IMR-90 (cell line): ENCODE measurements at regions not wholly inside any gene's neighbourhood (a gene's known extent, or its start where the extent isn't known, plus 50 kb on each side); places are given as distances from the start of the nearest gene placed in this dataset.

Experiments used
- ATAC-seq: fragments of 200-7000 bp; cut with Tn5 transposase; 2 replicates; pipeline ENCODE4 v1.9.1; 2020; ENCODE audit warnings: low read depth, mild to moderate bottlenecking, moderate library complexity
- BruUV-seq: library from RNA; stranded (reverse); fragments of 400-500 nt; replicated peaks from 2 replicates; lab custom pipeline; 2021; lab: Mats Ljungman, UMichigan
- CTCF ChIA-PET: fragments of 300-600 bp; formaldehyde crosslinking; extraction: SDS; loops from one replicate; lab custom pipeline; 2021; ENCODE audit warnings: antibody characterized with exemption; lab: Yijun Ruan, JAX
- POLR2A ChIA-PET: fragments of 300-600 bp; sonication (Branson Sonifier 250); formaldehyde crosslinking; loops from one replicate; lab custom pipeline; 2022; ENCODE audit warnings: antibody characterized with exemption; ENCODE audit not compliant: unreplicated experiment; lab: Charles Lee
- DNase-seq: peaks from one replicate; pipeline ENCODE4 v3.0.0; 2013
- H2AFZ ChIP-seq: replicated peaks from 2 replicates; pipeline ENCODE3; 2013; ENCODE audit warnings: low read length, mild to moderate bottlenecking; ENCODE audit not compliant: poor library complexity
- H2AK5ac ChIP-seq: 2 replicates; pipeline ENCODE4 v1.6.1; 2013; ENCODE audit warnings: low read depth, low read length, inconsistent platforms
- H2AK9ac ChIP-seq: replicated peaks from 2 replicates; pipeline ENCODE3; 2013; ENCODE audit warnings: mild to moderate bottlenecking, low read depth, low read length, moderate library complexity; ENCODE audit not compliant: poor library complexity
- H2BK120ac ChIP-seq: 2 replicates; pipeline ENCODE4 v1.6.1; 2013; ENCODE audit warnings: low read depth, low read length, inconsistent platforms
- H2BK15ac ChIP-seq: 3 replicates; pipeline ENCODE4 v1.6.1; 2013; ENCODE audit warnings: low read depth, low read length, inconsistent platforms
- H2BK20ac ChIP-seq: 2 replicates; pipeline ENCODE4 v1.6.1; 2013; ENCODE audit warnings: low read depth, mild to moderate bottlenecking, inconsistent platforms, low read length, moderate library complexity
- H2BK5ac ChIP-seq: 2 replicates; pipeline ENCODE4 v1.6.1; 2013; ENCODE audit warnings: mild to moderate bottlenecking, low read depth, low read length, inconsistent platforms; ENCODE audit not compliant: poor library complexity, severe bottlenecking
- H3K14ac ChIP-seq: replicated peaks from 2 replicates; pipeline ENCODE4 v1.6.1; 2013; ENCODE audit warnings: low read depth, low read length, inconsistent platforms
- H3K18ac ChIP-seq: 2 replicates; pipeline ENCODE4 v1.6.1; 2013; ENCODE audit warnings: low read depth, low read length, control low read depth
- H3K23ac ChIP-seq: 2 replicates; pipeline ENCODE4 v1.6.1; 2013; ENCODE audit warnings: low read depth, low read length, inconsistent platforms
- H3K27ac ChIP-seq: 2 replicates; pipeline ENCODE4 v1.5.1; 2013; ENCODE audit warnings: mild to moderate bottlenecking, control low read depth, low read length; ENCODE audit not compliant: insufficient read depth
- H3K27me3 ChIP-seq: 2 replicates; pipeline ENCODE4 v1.6.1; 2013; ENCODE audit warnings: low read length; ENCODE audit not compliant: control insufficient read depth, insufficient read depth
- H3K36me3 ChIP-seq: 2 replicates; pipeline ENCODE4 v1.6.1; 2013; ENCODE audit warnings: low read length, mixed read lengths; ENCODE audit not compliant: control insufficient read depth, insufficient read depth
- H3K4ac ChIP-seq: 2 replicates; pipeline ENCODE4 v1.6.1; 2013; ENCODE audit warnings: low read depth, low read length, inconsistent platforms
- H3K4me1 ChIP-seq: 2 replicates; pipeline ENCODE4 v1.6.1; 2013; ENCODE audit warnings: low read length, mixed read lengths; ENCODE audit not compliant: control insufficient read depth, insufficient read depth
- H3K4me2 ChIP-seq: 2 replicates; pipeline ENCODE4 v1.6.1; 2013; ENCODE audit warnings: low read depth, mild to moderate bottlenecking, control low read depth, low read length, moderate library complexity
- H3K4me3 ChIP-seq: 2 replicates; pipeline ENCODE4 v1.5.1; 2013; ENCODE audit warnings: low read depth, mild to moderate bottlenecking, control low read depth, low read length, moderate library complexity; ENCODE audit not compliant: insufficient read depth
- H3K56ac ChIP-seq: 2 replicates; pipeline ENCODE4 v1.6.1; 2013; ENCODE audit warnings: low read length, inconsistent platforms; ENCODE audit not compliant: insufficient read depth; ENCODE audit errors: extremely low read depth
- H3K79me1 ChIP-seq, 2 experiments: 2 replicates each; pipeline ENCODE4 v1.6.1; 2013; ENCODE audit warnings: low read length in 2 of 2, inconsistent platforms in 1 of 2, low read depth in 1 of 2
- H3K9ac ChIP-seq: 2 replicates; pipeline ENCODE4 v1.6.1; 2013; ENCODE audit warnings: low read depth, low read length, control low read depth
- H3K9me1 ChIP-seq: 2 replicates; pipeline ENCODE4 v1.6.1; 2013; ENCODE audit warnings: low read length, inconsistent platforms; ENCODE audit not compliant: insufficient read depth
- H3K9me3 ChIP-seq: 2 replicates; pipeline ENCODE4 v1.6.1; 2013; ENCODE audit warnings: low read length; ENCODE audit not compliant: control insufficient read depth, insufficient read depth
- H4K20me1 ChIP-seq: 2 replicates; pipeline ENCODE4 v1.6.1; 2013; ENCODE audit warnings: low read length, inconsistent platforms; ENCODE audit not compliant: insufficient read depth
- H4K5ac ChIP-seq: 2 replicates; pipeline ENCODE4 v1.6.1; 2013; ENCODE audit warnings: mild to moderate bottlenecking, low read depth, low read length, control low read depth
- H4K8ac ChIP-seq, 2 experiments: 2 replicates each; pipeline ENCODE4 v1.6.1; 2013; ENCODE audit warnings: low read depth in 2 of 2, low read length in 2 of 2, control low read depth in 1 of 2, inconsistent platforms in 1 of 2
- H4K91ac ChIP-seq: 2 replicates; pipeline ENCODE4 v1.6.1; 2013; ENCODE audit warnings: low read depth, low read length, inconsistent platforms; ENCODE audit not compliant: insufficient read depth
- BHLHE40 ChIP-seq: fragments of 150-350 bp; IDR thresholded peaks from 2 replicates; pipeline ENCODE4 v1.6.1; 2016; ENCODE audit warnings: mild to moderate bottlenecking, low read depth, low read length
- CEBPB ChIP-seq: IDR thresholded peaks from 2 replicates; pipeline ENCODE4 v1.6.1; 2012; ENCODE audit warnings: low read depth, low read length, improper control_type of control experiment
- CHD1 ChIP-seq: IDR thresholded peaks from 2 replicates; pipeline ENCODE4 v1.6.1; 2012; ENCODE audit warnings: low read depth, low read length, improper control_type of control experiment
- CTCF ChIP-seq: conservative IDR thresholded peaks from 2 replicates; pipeline ENCODE4 v1.5.1; 2012; ENCODE audit warnings: mild to moderate bottlenecking, low read depth, low read length, improper control_type of control experiment
- ELK1 ChIP-seq: fragments of 150-350 bp; IDR thresholded peaks from 2 replicates; pipeline ENCODE4 v1.6.1; 2016; ENCODE audit warnings: low read depth, mild to moderate bottlenecking, low read length, moderate library complexity, borderline replicate concordance
- FOS ChIP-seq: fragments of 150-350 bp; IDR thresholded peaks from 2 replicates; pipeline ENCODE4 v1.6.1; 2016; ENCODE audit warnings: low read depth, low read length
- MAFK ChIP-seq: IDR thresholded peaks from 2 replicates; pipeline ENCODE4 v1.6.1; 2012; ENCODE audit warnings: low read depth, low read length, improper control_type of control experiment
- MAZ ChIP-seq: IDR thresholded peaks from 2 replicates; pipeline ENCODE4 v1.6.1; 2012; ENCODE audit warnings: low read depth, mild to moderate bottlenecking, low read length, improper control_type of control experiment, moderate library complexity, borderline replicate concordance
- MXI1 ChIP-seq: IDR thresholded peaks from 2 replicates; pipeline ENCODE4 v1.6.1; 2012; ENCODE audit warnings: low read depth, mild to moderate bottlenecking, low read length, moderate library complexity, borderline replicate concordance
- NFE2L2 ChIP-seq: fragments of 150-350 bp; IDR thresholded peaks from 2 replicates; pipeline ENCODE4 v1.6.1; 2016; ENCODE audit warnings: low read depth, mild to moderate bottlenecking, low read length
- POLR2A ChIP-seq: IDR thresholded peaks from 2 replicates; pipeline ENCODE4 v1.6.1; 2012; ENCODE audit warnings: mild to moderate bottlenecking, low read depth, low read length
- RAD21 ChIP-seq: IDR thresholded peaks from 2 replicates; pipeline ENCODE4 v1.6.1; 2012; ENCODE audit warnings: low read length, improper control_type of control experiment
- RCOR1 ChIP-seq: IDR thresholded peaks from 2 replicates; pipeline ENCODE4 v1.6.1; 2012; ENCODE audit warnings: mild to moderate bottlenecking, low read length, improper control_type of control experiment; ENCODE audit not compliant: insufficient replicate concordance
- RFX5 ChIP-seq: IDR thresholded peaks from 2 replicates; pipeline ENCODE4 v1.8.0; 2012; ENCODE audit warnings: low read depth, mild to moderate bottlenecking, low read length, moderate library complexity
- SMC3 ChIP-seq: fragments of 150-350 bp; IDR thresholded peaks from 2 replicates; pipeline ENCODE4 v1.6.1; 2016; ENCODE audit warnings: low read depth, mild to moderate bottlenecking, antibody characterized with exemption, low read length, moderate library complexity
- USF2 ChIP-seq: fragments of 150-350 bp; IDR thresholded peaks from 2 replicates; pipeline ENCODE4 v1.6.1; 2017; ENCODE audit warnings: mild to moderate bottlenecking, antibody characterized with exemption, low read length, low read depth
- WGBS, 2 experiments: methylation state at CpG; one replicate each; pipeline versions ENCODE4 v1.1.5 to v1.1.7; 2013; ENCODE audit warnings: missing lambda C conversion rate in 2 of 2; ENCODE audit not compliant: insufficient read length in 1 of 2; ENCODE audit errors: extremely low coverage in 2 of 2; 5-methylcytosine and 5-hydroxymethylcytosine counted together
- dilution Hi-C: fragments of 300-500 bp; cut with HindIII; formaldehyde crosslinking; loops from one replicate; pipeline ENCODE4 v1.14.3; 2018; ENCODE audit warnings: low sequenced_read_pairs; ENCODE audit not compliant: unreplicated experiment
- in situ Hi-C: fragments of 300-500 bp; cut with MboI; formaldehyde crosslinking; loops from 3 replicates; pipeline ENCODE4 v1.14.3; 2019; ENCODE audit warnings: low sequenced_read_pairs, inconsistent platforms, mixed read lengths
- intact Hi-C: fragments of 100-400 bp; cut with micrococcal nuclease; formaldehyde crosslinking; loops from 2 replicates; pipeline ENCODE4 v1.10.0; 2022

- Histone ChIP-seq H3K36me3 (no peaks in the 10 kb centered on the region), H3K9me3 (no peaks in the 10 kb centered on the region), H2AFZ (no peak overlapping the region), H3K27me3 (no peaks in the 10 kb centered on the region), H3K14ac (no peak overlapping the region), H3K18ac (no peak overlapping the region), H4K8ac (no peak overlapping the region), H3K56ac (no peak overlapping the region), H4K91ac (no peak overlapping the region), H4K20me1 (no peaks in the 10 kb centered on the region), H3K79me1 (no peaks in the 10 kb centered on the region), H3K9ac (no peak overlapping the region), H2BK15ac (no peak overlapping the region), H2BK120ac (no peak overlapping the region), H2AK9ac (no peak overlapping the region), H3K4me2 (no peak overlapping the region), H2BK20ac (no peak overlapping the region), H3K23ac (no peak overlapping the region), H2BK5ac (no peak overlapping the region), H3K4me3 (no peak overlapping the region), H2AK5ac (no peak overlapping the region), H3K4me1 (no peaks in the 10 kb centered on the region), H4K5ac (no peak overlapping the region), H3K27ac (no peak overlapping the region), H3K9me1 (no peaks in the 10 kb centered on the region), H3K4ac (no peak overlapping the region)
- no CpG with 5 or more reads among the region's 1 CpG for WGBS, 2 experiments
- no peak for DNase-seq
- CTCF ChIA-PET: no interaction called here
- dilution Hi-C loops: no loop called here
- POLR2A ChIA-PET: no interaction called here
- no peak for TF ChIP-seq NFE2L2
- no peak for TF ChIP-seq MXI1
- no peak for TF ChIP-seq RFX5
- TF ChIP-seq FOS: no peak
- TF ChIP-seq CHD1: no peak
- no peak for TF ChIP-seq POLR2A
- TF ChIP-seq ELK1: no peak
- no peak for TF ChIP-seq RAD21
- no peak for TF ChIP-seq RCOR1
- no peak for TF ChIP-seq MAZ
- no peak for TF ChIP-seq BHLHE40
- TF ChIP-seq SMC3: no peak
- TF ChIP-seq CEBPB: no peak
- TF ChIP-seq MAFK: no peak
- no peak for TF ChIP-seq CTCF
- no peak for TF ChIP-seq USF2
- intact Hi-C loops: no loop called here
- in situ Hi-C loops: no loop called here
- ATAC-seq: no peak
- BruUV-seq: no TSS peak
These were observed 178.4 kb downstream of the RNF152 start for GRCh38 chr18:61714421-61714820.
